T-helper 9 cell (primary cell): ENCODE measurements at regions not wholly inside any gene's neighbourhood (a gene's known extent, or its start where the extent isn't known, plus 50 kb on each side); places are given as distances from the start of the nearest gene placed in this dataset.
"Not testable (repeated sequence)": the region's sequence is repeated elsewhere in the genome, so short reads cannot be mapped to it uniquely, and the experiment has no call there.

ENCODE experiments used
- DNase-seq: peaks from one replicate; pipeline ENCODE4 v3.0.0-alpha.2; 2020

DNA sequence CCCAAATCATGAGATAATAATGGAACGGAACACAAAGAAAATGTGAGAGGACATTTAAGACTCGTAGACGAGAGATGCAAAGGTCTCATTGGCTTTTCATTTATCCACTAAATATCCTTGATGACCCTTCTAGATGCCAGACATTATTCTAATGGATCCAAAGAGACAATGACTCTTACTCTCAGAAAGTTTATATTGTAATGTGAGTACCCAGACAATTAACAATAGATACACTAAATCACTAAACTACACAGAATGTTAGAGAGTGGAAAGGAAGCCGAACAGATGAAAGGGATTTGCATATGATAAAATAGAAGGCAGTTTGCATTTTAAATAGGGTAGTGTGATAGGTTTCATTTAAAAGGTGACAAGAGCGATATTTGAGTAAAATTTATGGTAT lies 973.3 kb downstream of the TAF11L14 start:
- no peak for DNase-seq

DNA sequence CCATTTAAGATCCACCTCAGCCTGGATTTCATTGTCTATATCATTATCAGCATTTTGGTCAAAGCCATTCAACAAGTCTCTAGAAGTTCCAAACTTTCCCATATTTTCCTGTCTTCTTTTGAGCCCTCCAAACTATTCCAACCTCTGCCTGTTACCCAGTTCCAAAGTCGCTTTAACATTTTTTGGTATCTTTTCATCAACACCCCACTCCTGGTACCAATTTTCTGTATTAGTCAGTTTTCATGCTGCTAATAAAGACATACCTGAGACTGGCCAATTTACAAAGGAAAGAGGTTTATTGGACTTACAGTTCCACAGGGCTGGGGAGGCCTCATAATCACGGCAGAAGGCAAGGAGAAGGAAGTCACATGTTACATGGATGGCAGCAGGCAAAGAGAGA lies 982.9 kb downstream of the TAF11L14 start:
- DNase-seq: not testable (repeated sequence)

DNA sequence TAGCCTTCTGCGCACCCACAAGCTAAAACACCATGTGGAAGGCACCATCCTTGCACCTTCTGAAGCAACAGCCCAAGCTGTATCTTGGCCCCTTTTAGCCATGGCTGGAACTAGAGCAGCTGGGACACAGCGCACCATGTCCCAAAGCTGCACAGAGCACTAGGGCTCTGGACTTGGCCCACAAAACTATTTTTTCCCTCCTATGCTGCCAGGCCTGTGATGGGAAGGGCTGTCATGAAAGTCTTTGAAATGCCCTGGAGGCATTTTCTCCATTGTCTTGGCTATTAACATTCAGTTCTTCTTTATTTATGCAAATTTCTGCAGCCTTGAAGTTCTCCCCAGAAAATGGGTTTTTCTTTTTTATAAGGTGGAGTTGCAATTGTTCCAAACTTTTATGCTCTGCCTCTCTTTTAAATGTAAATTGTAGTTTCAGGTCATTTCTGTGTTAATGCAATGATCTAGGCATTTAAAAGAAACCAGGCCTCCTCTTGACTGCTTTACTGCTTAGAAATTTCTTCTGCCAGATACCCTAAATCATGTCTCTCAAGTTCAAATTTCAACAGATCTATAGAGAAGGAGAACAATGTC lies 996.3 kb downstream of the TAF11L14 start:
- no peak for DNase-seq

DNA sequence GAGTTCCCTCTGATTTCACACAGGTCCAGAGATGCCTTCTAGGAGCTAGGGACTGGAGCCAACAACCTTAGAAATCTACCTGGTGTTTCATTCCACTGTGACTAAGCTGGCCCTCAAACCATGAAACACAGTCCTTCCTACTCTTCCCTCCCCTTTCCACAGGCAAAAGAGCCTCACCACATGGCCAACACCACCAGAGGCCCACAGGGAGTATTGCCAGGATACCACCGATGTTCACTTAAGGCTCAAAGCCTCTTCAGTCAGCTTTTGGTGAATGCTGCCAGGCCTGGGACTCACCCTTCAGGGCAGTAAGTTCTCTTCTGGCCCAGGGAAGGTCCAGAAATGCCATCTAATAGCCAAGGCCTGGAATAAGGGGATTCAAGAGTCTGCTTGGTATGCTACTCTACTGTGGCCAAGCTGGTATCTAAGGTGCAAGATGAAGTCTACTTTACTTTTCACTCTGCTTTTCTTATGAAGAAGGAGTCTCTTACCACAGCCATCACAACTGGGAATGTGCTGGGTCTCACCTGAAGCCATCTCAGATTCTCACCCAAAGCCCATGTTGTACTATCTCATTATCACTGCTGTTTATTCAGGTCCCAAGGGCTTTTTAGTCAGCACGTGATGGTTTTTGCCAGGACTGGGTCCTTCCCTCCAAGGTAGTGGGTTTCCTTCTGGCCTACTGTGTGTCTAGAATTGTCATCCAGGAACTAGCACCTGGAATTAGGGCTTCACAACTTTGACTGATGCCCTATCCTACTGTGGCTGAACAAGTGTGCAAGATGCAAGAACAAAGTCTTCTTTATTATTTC lies 1018.4 kb downstream of the TAF11L14 start:
- no peak for DNase-seq

DNA sequence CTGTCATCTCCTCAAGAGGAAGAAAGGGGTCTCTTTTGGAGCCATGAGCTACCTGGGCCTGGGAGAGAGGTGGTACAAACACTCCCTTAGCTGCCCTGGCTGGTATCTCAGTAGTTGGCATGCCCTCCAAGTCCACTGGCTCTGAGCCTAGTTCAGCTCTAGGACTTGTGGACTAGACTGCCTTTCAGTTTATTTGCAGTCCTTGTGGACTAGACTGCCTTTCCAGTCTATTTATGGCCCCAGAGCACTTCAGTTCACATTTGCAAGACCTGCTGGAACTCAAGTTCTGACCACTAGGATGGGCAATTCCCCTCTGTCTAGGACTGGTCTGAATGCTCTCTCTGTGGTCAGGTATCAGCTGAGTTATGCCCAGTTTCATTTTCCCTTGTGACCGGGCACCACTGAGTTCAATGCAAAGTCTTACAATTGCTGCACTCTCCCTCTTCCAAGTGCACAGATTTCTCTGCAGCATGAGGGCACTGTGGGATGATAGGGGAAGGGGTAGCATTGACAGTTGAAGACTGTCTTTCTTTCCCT lies 1019.0 kb downstream of the TAF11L14 start:
- DNase-seq: no peak

DNA sequence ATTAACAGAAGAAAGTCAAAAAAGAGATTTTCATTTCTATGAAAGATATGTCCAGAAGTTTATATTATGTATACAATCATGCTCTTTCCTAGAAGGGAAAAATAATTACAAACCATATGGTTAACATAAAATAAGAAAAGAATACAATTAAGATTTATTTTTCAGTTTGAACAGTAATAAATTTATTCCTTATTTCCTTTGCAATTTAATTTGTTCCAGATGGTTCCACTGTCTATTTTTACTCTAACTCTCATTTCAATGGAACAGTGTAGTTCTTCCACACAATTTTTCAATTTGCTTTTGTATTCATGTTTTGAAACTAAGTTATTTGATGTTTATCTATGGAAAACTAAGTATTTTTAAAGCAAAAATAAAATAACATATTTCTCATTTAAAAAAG lies 1026.3 kb downstream of the TAF11L14 start:
- DNase-seq: no peak

DNA sequence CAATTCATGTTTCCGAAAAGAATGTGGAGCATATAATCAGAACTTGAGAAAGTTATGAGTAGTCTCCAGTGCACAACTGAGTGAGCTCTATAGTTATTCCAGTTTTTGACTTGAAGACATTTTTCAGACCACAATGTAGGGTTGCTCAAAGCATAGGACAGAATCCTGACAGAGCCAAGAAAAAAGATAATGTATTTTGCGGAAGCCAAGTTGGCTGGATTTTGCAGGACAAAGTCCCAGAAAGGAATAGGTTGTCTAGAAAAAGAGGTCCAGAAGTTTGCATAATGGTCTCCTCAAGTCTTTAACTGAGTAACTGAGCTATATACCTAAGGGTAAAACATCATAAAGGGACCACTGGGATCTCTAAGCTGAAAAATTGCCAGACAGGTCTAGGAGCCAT lies 1028.0 kb downstream of the TAF11L14 start:
- DNase-seq: no peak

DNA sequence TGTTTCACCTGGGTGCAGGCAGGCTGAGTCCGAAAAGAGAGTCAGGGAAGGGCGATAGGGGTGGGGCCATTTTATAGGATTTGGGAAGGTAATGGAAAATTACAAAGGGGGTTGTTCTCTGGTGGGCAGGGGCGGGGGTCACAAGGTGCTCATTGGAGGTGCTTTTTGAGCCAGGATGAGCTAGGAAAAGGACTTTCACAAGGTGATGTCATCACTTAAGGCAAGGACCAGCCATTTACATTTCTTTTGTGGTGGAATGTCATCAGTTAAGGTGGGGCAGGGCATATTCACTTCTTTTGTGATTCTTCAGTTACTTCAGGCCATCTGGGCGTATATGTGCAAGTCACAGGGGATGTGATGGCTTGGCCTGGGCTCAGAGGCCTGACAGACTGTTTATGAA lies 1040.0 kb downstream of the TAF11L14 start:
- not testable (repeated sequence) for DNase-seq

DNA sequence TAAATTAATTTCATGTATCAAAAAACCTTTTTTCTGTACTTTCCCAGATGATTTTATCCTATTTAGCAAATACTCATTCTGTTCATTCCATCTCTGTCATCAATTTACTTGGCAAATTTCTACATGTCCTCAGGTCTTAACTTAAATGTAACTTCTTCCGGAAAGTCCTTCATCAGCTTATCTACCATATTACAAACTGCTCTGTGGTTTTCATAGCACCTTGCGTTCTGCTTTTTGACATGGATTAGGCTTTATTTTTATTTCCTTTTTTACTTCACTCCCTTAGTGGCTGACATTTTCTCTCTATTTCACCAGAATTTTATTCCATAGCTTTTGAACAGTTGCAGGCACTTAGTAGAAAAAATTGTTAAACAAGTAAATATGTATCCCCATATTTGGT lies 1040.8 kb downstream of the TAF11L14 start:
- no peak for DNase-seq

DNA sequence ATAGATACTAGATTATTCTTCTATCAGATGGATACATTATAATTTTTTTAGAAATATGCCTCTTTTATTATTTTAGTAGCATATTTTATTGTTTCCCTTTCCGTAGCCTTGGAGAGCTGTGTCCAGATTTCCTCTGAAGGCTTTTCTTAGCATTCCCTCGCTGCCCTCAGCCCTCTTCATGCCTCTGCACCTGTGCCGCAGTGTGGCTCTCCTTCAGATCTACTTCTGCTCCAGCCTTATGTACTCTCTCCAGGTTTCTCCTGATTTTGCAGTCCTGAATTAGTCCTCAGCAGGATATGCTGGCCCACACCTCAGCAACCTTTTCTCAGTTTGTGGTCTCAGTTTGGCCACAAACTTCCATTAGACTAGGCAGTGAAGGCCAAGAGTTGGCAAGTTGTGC lies 1052.0 kb downstream of the TAF11L14 start:
- no peak for DNase-seq

DNA sequence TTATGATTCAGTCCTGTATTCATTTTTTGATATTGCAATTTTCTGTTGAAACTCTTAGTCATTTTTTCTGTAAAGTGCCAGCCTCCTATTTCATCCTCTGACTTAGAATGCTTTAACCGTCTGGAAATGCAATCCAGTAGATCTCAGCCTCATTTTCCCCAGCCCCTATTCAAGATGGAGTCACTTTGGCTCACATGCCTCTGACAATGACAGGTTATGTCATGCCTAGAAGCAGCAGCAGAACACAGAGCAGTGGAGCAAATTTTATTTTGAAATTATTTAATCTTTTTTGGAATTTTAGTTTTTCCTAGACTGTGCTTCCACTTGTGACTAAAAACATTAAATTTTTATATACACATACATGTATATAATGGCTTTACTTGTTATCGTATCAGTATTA lies 1053.2 kb downstream of the TAF11L14 start:
- DNase-seq: no peak

DNA sequence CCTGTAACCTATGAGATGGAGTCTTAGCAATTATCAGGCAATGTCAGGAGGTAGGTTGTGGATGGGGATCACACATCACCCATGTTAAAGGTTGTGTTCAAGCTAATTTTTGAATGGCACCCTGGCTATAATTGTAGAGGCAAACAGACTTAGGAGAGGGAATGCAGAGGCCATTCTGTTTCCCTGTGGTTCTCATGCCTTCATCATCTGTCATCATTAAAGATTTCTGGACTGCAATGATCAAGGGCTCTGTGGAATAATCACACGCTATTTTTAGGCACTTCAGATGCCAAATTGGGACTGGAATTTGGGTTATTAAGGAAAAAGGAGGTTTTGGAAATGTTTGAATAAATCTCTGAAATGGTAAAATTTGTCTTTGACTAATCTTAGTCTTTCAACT lies 1065.4 kb downstream of the TAF11L14 start:
- DNase-seq: no peak

DNA sequence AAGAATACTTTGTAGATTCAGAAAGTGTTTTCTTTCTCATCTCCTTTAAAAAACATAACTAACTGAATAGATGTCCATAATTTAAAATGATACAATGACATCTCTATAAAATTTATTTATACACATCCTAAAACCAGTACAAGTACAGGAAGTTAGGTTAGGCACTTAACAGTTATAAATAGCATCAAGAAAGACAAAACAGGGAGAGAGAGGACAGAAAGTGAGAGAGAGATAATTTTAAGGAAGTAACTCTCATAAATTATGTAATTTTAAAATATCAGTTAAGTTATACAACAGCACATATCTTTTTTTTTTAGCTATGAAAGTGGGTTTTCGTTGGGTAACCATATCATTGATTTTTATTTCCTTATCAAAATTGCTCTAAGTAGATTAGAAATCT lies 1068.6 kb downstream of the TAF11L14 start:
- DNase-seq: no peak

DNA sequence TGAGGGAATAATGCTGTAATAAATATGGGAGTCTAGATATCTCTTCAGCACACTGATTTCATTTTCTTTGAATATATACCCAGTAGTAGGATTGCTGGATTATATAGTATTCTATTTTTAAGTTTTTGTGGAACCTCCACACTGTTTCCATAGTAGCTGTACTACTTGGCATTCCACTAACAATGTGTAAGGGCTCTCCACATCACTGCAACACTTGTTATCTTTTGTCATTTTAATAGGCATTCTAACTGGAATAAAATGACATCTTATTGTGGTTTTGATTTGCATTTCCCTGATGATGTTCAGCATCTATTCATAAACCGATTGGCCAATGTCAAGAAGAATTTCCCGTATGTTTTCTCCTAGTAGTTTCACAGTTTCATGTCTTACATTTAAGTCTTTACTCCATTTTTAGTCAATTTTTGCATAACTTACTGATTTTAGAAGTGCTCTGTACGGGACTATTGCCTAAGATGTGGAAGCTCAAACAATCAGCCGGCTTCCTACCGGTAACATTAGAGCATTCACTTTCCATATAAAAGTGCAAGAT lies 1078.8 kb downstream of the TAF11L14 start:
- no peak for DNase-seq

DNA sequence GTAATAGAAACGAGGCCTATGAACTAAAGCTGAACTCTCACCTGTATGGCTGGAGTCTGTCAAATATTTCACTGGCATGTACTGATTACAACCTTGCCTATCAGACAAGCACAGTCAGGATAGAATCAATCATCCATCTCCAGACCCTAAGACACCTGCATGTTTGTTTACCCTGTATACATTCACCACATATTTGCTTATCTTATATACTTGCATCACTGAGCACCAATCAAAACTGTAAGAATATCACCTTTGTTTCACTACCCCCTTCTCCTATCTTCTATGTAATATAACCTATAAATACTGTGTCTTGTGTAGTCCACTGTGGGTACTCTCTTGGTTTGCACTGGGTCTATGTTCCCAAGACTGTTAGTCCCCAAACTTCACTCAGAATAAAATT lies 1085.7 kb downstream of the TAF11L14 start:
- DNase-seq: no peak

DNA sequence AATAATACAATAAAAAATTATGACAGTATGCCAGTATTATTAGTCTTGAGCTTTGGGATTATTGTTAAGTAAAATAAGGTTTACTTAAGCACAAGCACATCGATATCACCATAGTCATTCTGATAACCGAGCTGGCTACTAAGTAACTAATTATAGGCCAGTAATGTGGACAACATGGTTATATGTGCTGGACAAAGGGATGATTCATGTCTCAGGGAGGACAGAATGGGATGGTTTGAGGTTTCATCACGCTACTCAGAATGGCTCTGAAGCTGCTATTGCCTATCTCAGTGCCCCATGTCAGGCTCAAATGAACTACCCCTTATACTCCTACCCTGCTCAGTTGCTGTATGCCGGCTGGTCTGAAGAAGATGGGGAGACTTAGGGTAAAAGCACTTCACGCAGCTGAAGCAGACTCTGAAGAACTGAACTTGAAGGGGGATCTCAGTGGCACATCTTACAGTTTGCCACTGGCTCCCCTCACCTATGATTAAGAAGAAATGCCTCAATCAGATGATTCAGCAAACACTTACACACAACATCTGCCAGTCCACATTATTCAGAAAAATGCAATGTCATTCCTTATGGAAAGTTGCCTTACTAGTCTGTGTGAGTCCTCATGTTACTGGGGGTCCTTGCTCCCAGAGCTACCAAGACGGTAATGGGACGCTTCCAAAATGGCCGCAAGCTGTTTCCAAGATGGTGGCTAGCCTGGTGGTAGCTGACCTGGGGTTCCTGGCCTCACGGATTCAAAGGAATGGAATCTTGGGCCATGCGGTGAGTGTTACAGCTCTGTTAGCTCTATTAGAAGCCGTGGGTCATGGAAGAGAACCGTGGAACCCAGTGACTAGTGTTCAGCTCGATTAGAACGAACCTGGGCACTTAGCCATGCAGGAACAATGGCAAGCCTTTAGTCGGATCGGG lies 1098.6 kb downstream of the TAF11L14 start:
- no peak for DNase-seq

DNA sequence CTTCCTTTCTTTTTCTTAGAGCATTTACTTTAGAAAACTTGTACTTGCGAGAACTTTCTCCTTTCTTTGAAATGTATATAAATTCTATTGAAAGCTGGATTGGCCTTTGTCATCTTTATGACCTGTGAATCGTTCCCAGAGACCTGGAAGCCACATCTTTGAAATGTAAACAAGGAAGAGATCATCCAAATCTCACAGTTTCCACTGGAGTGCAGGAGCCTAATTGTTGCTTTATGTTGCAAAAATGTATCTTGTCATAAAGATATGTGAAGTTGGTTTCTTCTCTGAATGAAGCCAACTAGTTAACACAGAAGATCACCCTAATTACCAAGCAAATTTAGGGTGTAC lies 1101.8 kb downstream of the TAF11L14 start:
- no peak for DNase-seq

DNA sequence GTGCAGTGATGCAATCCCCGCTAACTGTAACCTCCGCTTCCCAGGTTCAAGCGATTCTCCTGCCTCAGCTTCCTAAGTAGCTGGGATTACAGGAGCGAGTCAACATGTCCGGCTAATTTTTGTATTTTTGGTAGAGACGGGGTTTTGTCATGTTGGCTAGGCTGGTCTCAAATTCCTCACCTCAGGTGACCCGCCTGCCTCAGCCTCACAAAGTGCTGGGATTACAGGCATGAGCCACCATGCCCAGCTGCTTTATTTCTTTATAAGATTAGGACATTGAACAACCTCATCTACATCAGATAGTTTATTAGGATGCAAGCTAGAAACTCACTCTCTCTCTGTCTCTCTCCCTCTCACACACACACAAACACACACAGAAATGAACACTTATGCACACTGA lies 1102.5 kb downstream of the TAF11L14 start:
- not testable (repeated sequence) for DNase-seq

DNA sequence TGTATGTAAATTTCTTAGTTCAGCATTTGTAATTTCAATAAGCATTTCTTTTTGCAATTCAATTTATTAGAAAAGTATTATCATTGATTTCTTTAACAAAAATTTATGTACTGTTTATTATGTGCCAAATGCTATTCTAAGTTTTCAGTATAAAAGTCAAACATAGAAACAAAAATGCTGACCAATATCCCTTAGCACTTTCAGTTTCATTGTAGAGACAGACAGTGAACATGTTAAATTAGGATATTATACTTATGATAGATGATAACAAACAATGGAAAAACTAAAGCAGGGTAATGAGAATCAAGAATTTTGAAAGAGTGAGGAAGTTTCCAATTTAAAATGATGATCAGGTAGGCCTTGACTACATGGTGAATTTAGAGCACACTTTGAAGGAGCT lies 1106.0 kb downstream of the TAF11L14 start:
- no peak for DNase-seq

DNA sequence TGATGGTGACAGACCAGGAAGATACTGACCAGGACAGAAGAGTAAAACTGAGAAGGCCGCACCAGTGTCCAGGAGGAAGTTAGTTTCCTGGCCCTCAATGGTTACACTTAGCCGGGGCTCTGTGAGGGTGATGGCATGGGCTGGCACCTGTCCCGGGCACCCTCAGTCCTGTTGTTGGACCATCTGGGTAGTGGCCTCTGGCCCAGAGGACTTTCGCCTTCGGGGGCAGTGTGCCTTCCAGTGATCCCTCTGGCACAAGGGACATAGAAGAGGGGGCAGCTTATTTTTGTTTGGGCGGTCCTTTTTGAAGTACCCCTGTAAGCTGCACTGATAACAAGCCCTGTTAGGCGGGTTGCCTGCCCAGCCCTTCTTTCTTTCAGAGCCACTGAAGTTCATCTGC lies 1108.6 kb downstream of the TAF11L14 start:
- no peak for DNase-seq

DNA sequence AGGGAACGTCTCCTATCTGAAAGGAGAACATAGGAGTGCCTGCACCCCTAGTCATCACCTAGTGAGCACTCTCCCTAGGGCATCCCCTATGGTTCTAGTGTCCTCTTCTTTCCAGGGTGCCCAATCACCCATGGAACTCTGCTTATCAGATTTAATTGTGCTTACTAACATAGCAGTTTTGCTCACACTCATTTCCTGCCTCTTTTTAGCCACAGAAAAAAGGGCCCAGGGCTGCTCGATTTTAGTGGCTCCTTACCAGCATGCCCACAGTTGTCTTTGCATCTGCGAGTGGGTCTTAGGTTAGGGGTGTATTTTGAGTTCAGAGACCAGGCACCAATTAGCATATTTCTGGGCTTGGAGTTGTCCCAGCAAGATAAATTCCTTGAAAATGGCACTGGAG lies 1110.2 kb downstream of the TAF11L14 start:
- no peak for DNase-seq

DNA sequence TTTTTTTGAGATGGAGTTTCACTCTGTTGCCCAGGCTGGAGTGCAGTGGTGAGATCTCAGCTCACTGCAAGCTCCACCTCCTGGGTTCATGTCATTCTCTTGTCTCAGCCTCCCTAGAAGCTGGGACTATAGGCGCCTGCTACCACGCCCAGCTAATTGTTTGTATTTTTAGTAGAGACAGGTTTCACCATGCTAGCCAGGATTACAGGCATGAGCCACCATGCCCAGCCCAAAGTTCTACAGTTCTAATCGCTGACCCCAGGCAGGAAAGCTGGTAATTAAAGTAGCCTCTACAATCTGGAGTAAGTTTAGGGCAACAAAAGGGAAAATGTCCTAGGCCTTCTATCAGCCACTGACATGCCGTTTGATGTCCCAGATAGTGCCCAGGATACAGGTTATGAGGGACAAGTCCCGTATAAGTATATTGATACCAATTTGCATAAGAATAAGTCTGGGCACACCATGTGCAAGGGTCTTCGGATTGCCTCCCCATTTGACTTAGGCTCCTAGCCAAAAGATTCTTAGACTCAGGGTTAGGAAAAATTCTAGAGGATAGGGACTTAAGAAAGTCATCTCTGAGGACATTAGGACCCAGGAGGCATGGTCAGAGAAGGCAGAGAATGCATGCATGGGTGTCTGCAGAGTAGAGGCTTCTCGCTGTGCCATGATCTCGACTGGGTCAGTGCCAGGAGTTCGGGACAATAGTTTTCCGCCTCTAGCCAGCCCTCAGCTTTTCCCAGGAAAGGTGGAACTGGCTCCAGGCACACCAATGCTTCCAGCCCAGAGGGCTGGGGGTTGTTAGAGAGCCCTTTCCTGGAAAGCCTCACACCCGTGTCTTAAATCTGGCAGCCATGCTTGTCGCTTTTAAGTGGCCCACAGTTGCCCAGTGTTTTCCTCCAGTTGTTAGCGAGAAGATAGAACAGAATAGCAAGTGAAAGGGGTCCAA lies 1111.1 kb downstream of the TAF11L14 start:
- DNase-seq: peak; percentile 3
